ENCODE measurements at regions not wholly inside any gene's neighbourhood (a gene's known extent, or its start where the extent isn't known, plus 50 kb on each side); places are given as distances from the start of the nearest gene placed in this dataset.
"Not testable (repeated sequence)": the region's sequence is repeated elsewhere in the genome, so short reads cannot be mapped to it uniquely, and the experiment has no call there.

GRCh38 chr3:10706740-10707399 is 109.2 kb upstream of the SLC6A11 start:
- no peak for DNase-seq

GRCh38 chr3:10707400-10708215 is 108.4 kb upstream of the SLC6A11 start:
- DNase-seq: no peak

GRCh38 chr3:10708216-10708893 is 107.7 kb upstream of the SLC6A11 start:
- no peak for DNase-seq

- DNase-seq: no peak
Measured at GRCh38 chr3:10709110-10709781, 106.8 kb upstream of the SLC6A11 start.

- no peak for DNase-seq
Measured at GRCh38 chr3:10712121-10712520, 103.9 kb upstream of the SLC6A11 start.

- no peak for DNase-seq
Measured at GRCh38 chr3:10713656-10714055, 102.4 kb upstream of the SLC6A11 start.

- DNase-seq: no peak
Measured at GRCh38 chr3:10715886-10716285, 100.1 kb upstream of the SLC6A11 start.

GRCh38 chr3:10716964-10717363 is 99.1 kb upstream of the SLC6A11 start:
- DNase-seq: no peak

- DNase-seq: no peak
Measured at GRCh38 chr3:10717756-10718155, 98.3 kb upstream of the SLC6A11 start.

- no peak for DNase-seq
Measured at GRCh38 chr3:10721101-10721500, 94.9 kb upstream of the SLC6A11 start.

GRCh38 chr3:10722911-10723310 is 93.1 kb upstream of the SLC6A11 start:
- DNase-seq: no peak

GRCh38 chr3:10723991-10724390 is 92.0 kb upstream of the SLC6A11 start:
- DNase-seq: no peak

GRCh38 chr3:10725067-10725466 is 91.0 kb upstream of the SLC6A11 start:
- DNase-seq: no peak

- no peak for DNase-seq
Measured at GRCh38 chr3:10725846-10726245, 90.2 kb upstream of the SLC6A11 start.

GRCh38 chr3:10726787-10727186 is 89.2 kb upstream of the SLC6A11 start:
- DNase-seq: no peak

- no peak for DNase-seq
Measured at GRCh38 chr3:10729439-10729838, 86.6 kb upstream of the SLC6A11 start.

- no peak for DNase-seq
Measured at GRCh38 chr3:10732292-10732691, 83.7 kb upstream of the SLC6A11 start.

GRCh38 chr3:10733297-10733696 is 82.7 kb upstream of the SLC6A11 start:
- no peak for DNase-seq

GRCh38 chr3:10736444-10736843 is 79.6 kb upstream of the SLC6A11 start:
- DNase-seq: not testable (repeated sequence)

- DNase-seq: no peak
Measured at GRCh38 chr3:10737785-10738184, 78.2 kb upstream of the SLC6A11 start.

- peak; percentile 66 for DNase-seq
Measured at GRCh38 chr3:10738688-10739372, 77.2 kb upstream of the SLC6A11 start.

- DNase-seq: no peak
Measured at GRCh38 chr3:10740954-10741353, 75.1 kb upstream of the SLC6A11 start.
